Gastroesophageal sphincter (tissue), 4 donors: ENCODE measurements at regions not wholly inside any gene's neighbourhood (a gene's known extent, or its start where the extent isn't known, plus 50 kb on each side); places are given as distances from the start of the nearest gene placed in this dataset.

Source experiments
- ATAC-seq: fragments of 150-250 bp; one replicate; pipeline ENCODE4 v1.9.1; 2016; ENCODE audit warnings: mild to moderate bottlenecking, moderate library complexity
- H3K27ac ChIP-seq, 4 donors: fragments of 200-600 bp; sonication (generic) in 3 of 4; 1 replicate in 3 of 4; 2 replicates in 1 of 4; pipeline ENCODE4 v1.5.1; 2016 to 2019
- H3K27me3 ChIP-seq: fragments of 200-600 bp; sonication (generic); one replicate; pipeline ENCODE4 v1.5.1; 2019
- H3K36me3 ChIP-seq, 2 donors: fragments of 200-600 bp; sonication (generic); one replicate each; pipeline ENCODE4 v1.5.1; 2019; ENCODE audit warnings: control low read depth in 1 of 2
- H3K4me1 ChIP-seq, 3 donors: fragments of 200-600 bp; sonication (generic); 1 replicate in 2 of 3; 2 replicates in 1 of 3; pipeline ENCODE4 v1.5.1; 2016 to 2019; ENCODE audit warnings: control low read depth in 2 of 3
- H3K4me3 ChIP-seq, 2 donors: fragments of 200-600 bp; sonication (generic); one replicate each; pipeline ENCODE4 v1.5.1; 2019; ENCODE audit warnings: mild to moderate bottlenecking in 1 of 2, moderate library complexity in 1 of 2
- H3K9me3 ChIP-seq, 3 donors: fragments of 200-600 bp; sonication (generic); one replicate each; pipeline ENCODE4 v1.5.1; 2017 to 2019; ENCODE audit warnings: control low read depth in 2 of 3
- EP300 ChIP-seq: sonication (generic); formaldehyde crosslinking; IDR thresholded peaks from one replicate; pipeline ENCODE4 v1.6.1; 2017; ENCODE audit warnings: antibody characterized with exemption, mild to moderate bottlenecking
- POLR2A ChIP-seq, 2 donors: fragments of 450-650 bp; IDR thresholded peaks; one replicate each; pipeline ENCODE4 v1.6.1; 2017; ENCODE audit warnings: antibody characterized with exemption in 2 of 2, mild to moderate bottlenecking in 2 of 2, moderate library complexity in 1 of 2
- POLR2AphosphoS5 ChIP-seq: sonication (generic); formaldehyde crosslinking; IDR thresholded peaks from one replicate; pipeline ENCODE4 v1.6.1; 2017; ENCODE audit warnings: antibody characterized with exemption
- WGBS, 2 donors: methylation state at CpG; one replicate each; pipeline ENCODE4 v1.1.5; 2018; ENCODE audit warnings: low coverage in 1 of 2; 5-methylcytosine and 5-hydroxymethylcytosine counted together
- TF ChIP-seq, protein P1 (sequence below), 4 experiments: fragments of 200-600 bp in 2 of 4; fragments of 450-650 bp in 2 of 4; sonication (generic) in 1 of 4; IDR thresholded peaks; one replicate each; pipeline ENCODE4 v1.5.1; 2017 to 2019; ENCODE audit warnings: antibody characterized with exemption in 4 of 4, mild to moderate bottlenecking in 2 of 4, moderate library complexity in 2 of 4

GRCh38 chr20:57071954-57072583 lies 194.4 kb downstream of the BMP7 start:
- Histone ChIP-seq H3K27me3 (peaks cover 88% of the 10 kb centered on the region), H3K36me3 (no peaks in the 10 kb centered on the region), H3K4me1 (no peaks in the 10 kb centered on the region), H3K27ac (no peak overlapping the region), H3K9me3 (peaks cover 0 to 15% (median 0%) of the 10 kb centered on the region in 3 donors), H3K4me3 (no peak overlapping the region)
- TF ChIP-seq POLR2A (IDR thresholded peaks at IDR 0.05) = no peak
- TF ChIP-seq, protein P1, sequence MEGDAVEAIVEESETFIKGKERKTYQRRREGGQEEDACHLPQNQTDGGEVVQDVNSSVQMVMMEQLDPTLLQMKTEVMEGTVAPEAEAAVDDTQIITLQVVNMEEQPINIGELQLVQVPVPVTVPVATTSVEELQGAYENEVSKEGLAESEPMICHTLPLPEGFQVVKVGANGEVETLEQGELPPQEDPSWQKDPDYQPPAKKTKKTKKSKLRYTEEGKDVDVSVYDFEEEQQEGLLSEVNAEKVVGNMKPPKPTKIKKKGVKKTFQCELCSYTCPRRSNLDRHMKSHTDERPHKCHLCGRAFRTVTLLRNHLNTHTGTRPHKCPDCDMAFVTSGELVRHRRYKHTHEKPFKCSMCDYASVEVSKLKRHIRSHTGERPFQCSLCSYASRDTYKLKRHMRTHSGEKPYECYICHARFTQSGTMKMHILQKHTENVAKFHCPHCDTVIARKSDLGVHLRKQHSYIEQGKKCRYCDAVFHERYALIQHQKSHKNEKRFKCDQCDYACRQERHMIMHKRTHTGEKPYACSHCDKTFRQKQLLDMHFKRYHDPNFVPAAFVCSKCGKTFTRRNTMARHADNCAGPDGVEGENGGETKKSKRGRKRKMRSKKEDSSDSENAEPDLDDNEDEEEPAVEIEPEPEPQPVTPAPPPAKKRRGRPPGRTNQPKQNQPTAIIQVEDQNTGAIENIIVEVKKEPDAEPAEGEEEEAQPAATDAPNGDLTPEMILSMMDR (IDR thresholded peaks at IDR 0.05) = no peak
- no peak for TF ChIP-seq POLR2AphosphoS5
- TF ChIP-seq EP300 = no peak
- ATAC-seq = no peak
- 0 to 70% methylated on average over 1 to 2 of the region's 8 CpGs for WGBS, 2 donors

- H3K27me3 ChIP-seq = peaks cover 75% of the 10 kb centered on the region
- WGBS, 2 donors = 69 to 74% methylated on average over 8 of the region's 8 CpGs
- H3K4me1 ChIP-seq = no peaks in the 10 kb centered on the region
- ATAC-seq = no peak
- H3K9me3 ChIP-seq = peaks cover 0 to 27% (median 0%) of the 10 kb centered on the region in 3 donors
- H3K27ac ChIP-seq = no peak overlapping the region
- TF ChIP-seq POLR2AphosphoS5 (no peak), EP300 (no peak), POLR2A (IDR thresholded peaks at IDR 0.05) (no peak)
- TF ChIP-seq, protein P1 (IDR thresholded peaks at IDR 0.05) = no peak
- H3K36me3 ChIP-seq = no peaks in the 10 kb centered on the region
- H3K4me3 ChIP-seq = no peak overlapping the region
Measured at GRCh38 chr20:57073402-57073801, 193.0 kb downstream of the BMP7 start.

DNA sequence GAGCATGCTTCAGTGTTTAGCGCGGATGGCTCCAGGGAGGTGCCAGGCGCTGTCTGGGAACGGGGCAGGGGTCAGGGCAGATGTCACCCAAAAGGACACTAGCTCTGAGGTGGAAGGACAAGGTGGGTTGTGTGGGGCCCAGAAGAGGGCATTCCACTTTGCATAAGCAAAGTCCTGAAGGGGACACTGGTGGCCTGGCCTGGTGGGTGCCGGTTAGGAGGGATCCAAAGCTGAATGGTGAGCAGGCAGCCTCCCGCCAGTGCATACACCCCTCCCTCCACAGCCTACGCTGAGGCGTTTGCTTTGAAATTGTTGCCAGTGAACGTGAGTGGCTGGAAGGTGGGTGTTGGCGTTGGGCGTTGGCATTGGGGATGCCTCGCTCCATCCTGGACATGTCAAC lies 192.1 kb downstream of the BMP7 start:
- H3K4me1 ChIP-seq = no peaks in the 10 kb centered on the region
- ATAC-seq = no peak
- peaks cover 67% of the 10 kb centered on the region for H3K27me3 ChIP-seq
- TF ChIP-seq EP300 (no peak), POLR2A (IDR thresholded peaks at IDR 0.05) (no peak), POLR2AphosphoS5 (no peak)
- TF ChIP-seq, protein P1 (IDR thresholded peaks at IDR 0.05) = no peak
- no peak overlapping the region for H3K27ac ChIP-seq
- H3K9me3 ChIP-seq = peaks cover 0 to 36% (median 0%) of the 10 kb centered on the region in 3 donors
- H3K4me3 ChIP-seq = no peak overlapping the region
- no peaks in the 10 kb centered on the region for H3K36me3 ChIP-seq
- WGBS, 2 donors = 72% methylated on average over 10 of the region's 12 CpGs; no CpG with 5 or more reads in 1 of the 2 donors

GRCh38 chr20:57075181-57075580 lies 191.3 kb downstream of the BMP7 start:
- 67 to 90% methylated on average over 4 to 5 of the region's 5 CpGs for WGBS, 2 donors
- Histone ChIP-seq H3K27ac (no peak overlapping the region), H3K36me3 (no peaks in the 10 kb centered on the region)

More at GRCh38 chr20:57075181-57075580, 191.3 kb downstream of the BMP7 start:
- no peak for ATAC-seq
- no peak overlapping the region for H3K4me3 ChIP-seq
- TF ChIP-seq EP300 (no peak), POLR2AphosphoS5 (no peak), POLR2A (IDR thresholded peaks at IDR 0.05) (no peak)
- TF ChIP-seq, protein P1 (IDR thresholded peaks at IDR 0.05) = no peak
- H3K27me3 ChIP-seq = peaks cover 59% of the 10 kb centered on the region
- H3K4me1 ChIP-seq = no peaks in the 10 kb centered on the region
- H3K9me3 ChIP-seq = peaks cover 0 to 44% (median 0%) of the 10 kb centered on the region in 3 donors
